GM19023 (cell line): ENCODE measurements at regions not wholly inside any gene's neighbourhood (a gene's known extent, or its start where the extent isn't known, plus 50 kb on each side); places are given as distances from the start of the nearest gene placed in this dataset.
A peak's percentile ranks its signal among the peaks of the same experiment; 100 is the strongest.

Source experiments
- ATAC-seq: cut with Tn5 transposase; IDR thresholded peaks from one replicate; pipeline ENCODE4 v1.9.1; 2021; ENCODE audit warnings: mild to moderate bottlenecking, moderate library complexity; ENCODE audit not compliant: unreplicated experiment

DNA sequence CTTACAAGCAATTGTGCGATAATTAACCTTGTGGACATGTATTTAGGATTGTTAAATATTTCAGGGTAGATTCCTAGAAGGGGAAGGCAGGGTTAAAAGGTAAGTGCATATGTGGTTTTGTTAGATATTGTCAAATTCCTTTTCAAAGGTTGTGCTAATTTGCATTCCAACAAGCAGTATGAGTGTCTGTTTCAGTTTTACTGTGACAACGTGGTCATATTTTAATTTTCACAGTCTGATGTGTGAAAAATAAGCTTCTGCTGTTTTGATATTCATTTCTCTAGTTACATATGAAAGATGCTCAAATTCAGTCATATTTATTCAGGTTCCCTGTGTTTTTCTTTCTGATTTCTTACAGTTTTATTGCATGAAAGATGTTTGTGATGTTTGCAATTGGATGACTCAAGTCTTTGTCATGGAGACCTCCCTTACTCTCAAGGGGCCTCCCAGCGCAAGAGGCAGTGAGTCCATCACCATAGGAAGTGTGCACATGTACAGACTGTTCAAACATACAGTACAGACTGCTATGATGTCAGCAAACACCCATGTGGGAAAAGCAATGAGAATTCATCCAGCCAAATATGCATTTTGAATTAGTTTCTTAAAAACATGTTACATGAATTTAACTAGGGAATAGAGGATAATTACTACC is 310.8 kb downstream of the GALR1 start:
- ATAC-seq, result peak; percentile 70

DNA sequence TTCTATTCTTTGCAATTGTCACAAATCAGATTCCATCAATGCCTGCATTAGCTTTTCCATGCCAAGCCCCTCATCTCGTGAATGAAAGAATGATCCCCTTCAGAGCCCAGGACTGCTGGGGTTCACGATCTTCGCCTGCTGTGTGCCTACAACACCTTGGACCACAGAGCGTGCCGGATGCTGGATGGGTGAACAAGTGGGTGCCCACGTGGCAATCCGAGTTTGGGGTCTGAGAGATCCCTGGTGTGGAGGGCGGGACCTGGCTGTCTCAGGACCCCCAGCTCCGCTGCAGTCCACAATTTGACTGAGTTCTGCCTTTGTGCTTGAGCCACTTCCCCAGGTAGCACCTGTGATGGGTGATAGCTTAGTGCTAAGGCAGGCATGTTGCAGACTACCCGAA is 317.0 kb downstream of the GALR1 start:
- no peak for ATAC-seq

DNA sequence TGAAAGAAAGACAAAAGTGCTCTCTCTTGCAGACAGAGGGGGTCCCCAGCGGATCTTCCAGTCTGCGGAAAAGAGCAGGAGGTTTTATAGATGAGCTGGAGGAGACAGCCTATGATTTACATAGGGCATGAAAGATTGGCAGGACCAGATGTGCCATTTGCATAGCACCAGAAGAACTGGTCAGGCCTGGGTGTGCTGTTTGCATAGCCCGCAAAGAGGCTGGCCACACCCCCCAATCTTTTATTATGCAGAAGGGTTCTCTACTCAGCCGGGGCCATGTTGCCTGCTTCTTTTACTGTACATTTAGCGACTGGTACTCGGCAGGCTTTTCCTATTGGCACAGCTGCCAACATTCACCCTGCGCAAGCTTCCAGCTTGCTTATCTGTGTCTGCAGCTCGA is 317.6 kb downstream of the GALR1 start:
- no peak for ATAC-seq

DNA sequence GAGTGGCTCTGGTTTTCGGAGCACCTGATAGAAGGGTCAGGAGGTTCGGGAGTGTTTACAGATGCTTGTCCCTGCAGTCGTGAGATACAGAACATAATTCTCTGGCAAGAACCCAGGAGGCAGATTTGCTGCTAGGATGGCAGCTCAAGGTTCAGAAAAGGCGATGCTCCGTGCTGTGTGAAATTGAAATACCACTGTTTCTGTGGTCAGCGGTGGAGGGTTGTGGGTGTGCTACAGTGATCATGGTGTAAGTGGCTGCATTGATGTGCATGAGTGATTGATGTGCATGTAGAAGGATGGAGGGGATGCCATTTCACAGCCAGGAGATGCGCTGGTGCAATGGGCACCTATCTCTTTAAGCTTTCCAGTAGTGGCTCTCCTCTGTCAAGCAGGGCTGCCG is 322.1 kb downstream of the GALR1 start:
- no peak for ATAC-seq

DNA sequence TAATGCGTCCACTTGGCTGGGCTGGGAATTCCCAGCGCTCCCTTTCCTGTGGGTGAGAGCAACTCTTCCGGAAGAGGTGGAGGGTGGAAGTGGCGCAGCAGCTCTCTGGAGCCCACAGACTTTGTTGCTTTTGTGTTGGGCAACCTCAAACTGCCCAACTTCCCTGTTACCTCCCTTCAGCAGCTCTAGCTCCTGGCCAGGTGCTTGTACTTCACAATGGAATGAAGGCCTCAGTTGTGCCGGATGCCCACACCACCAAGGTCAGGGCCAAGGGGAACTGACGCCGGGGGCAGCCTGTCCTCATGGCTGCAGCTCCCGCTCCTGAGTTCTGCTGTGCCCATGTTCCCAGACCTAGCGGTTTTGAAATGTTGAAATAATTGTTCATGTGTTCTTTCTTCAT is 322.9 kb downstream of the GALR1 start:
- no peak for ATAC-seq

DNA sequence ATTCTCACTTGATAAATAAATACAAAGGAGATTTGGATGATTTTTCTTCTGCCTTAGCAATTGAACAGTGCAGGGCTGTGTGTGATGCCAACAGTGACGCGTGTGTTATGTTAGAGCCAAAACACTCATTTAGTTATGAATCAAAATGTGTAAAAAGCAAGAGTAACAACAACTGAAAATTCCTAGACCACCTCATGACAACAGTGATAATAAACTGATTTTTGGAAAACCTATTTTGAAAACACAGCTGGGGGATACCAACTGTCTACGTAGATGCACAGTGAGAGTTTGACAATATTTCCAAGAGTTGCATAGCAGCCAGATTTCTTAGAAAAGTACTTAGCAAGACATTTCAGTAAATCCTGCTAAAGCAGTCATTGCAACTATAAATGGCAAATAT is 323.9 kb downstream of the GALR1 start:
- ATAC-seq, result no peak

DNA sequence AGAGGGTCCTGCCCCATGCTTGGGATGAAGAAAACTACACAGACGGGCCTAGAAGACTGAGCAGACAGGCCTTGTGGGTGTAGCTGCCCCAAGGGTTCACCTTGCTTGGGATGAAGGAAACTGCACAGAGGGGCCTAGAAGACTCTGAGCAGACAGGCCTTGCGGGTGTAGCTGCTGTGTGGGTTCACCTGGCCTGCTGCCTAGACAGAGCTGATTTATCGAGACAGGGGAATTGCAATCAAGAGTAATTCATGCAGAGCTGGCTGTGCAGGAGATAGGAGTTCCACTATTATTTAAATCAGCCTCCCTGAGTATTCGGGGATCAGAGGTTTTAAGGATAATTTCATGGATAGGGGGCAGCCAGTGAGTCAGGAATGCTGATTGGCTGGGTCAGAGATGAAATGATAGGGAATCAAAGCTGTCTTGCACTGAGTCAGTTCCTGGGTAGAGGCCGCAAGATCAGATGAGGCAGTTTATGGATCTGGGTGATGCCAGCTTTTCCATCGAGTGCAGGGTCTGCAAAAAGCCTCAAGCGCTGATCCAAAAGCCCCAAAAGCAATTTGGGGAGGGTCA is 341.4 kb downstream of the GALR1 start:
- no peak for ATAC-seq

DNA sequence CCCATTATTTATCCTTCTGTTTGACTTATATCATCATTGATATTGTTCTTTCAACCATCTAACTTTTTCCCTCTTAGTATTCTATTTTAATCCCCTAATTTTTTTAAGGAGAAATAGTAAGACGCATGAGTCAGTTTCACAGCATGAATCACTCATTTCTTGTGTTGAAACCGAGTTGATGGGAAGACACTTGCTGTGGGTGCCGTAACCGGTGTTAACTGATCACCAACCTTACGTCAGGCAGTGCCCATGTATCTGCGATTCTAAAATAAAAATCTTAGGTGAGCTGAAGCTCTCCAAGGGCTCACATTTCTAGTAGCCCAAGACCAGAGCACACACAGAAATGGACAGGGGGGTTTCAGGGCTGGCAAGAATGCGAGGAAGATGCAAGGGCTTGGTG is 348.1 kb downstream of the GALR1 start:
- no peak for ATAC-seq

DNA sequence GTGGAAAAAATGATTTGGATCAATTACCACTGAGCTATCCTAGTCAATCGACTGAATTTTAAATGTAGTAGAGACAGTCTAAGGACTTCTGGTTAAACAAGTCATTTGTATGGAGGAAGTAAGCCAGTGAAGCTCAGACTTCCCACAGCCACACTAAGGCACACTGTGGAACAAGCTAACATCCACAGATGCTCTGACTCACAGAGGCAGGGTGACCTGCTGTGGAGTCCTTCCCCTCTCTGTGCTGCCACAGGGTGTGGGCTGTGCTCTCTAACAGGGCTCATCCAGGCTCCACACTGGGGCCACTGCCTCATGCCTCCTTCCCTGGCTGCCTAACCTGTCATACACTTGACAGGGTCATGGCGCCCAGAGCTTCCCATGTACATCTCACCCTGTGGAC is 351.0 kb downstream of the GALR1 start:
- ATAC-seq, result no peak

DNA sequence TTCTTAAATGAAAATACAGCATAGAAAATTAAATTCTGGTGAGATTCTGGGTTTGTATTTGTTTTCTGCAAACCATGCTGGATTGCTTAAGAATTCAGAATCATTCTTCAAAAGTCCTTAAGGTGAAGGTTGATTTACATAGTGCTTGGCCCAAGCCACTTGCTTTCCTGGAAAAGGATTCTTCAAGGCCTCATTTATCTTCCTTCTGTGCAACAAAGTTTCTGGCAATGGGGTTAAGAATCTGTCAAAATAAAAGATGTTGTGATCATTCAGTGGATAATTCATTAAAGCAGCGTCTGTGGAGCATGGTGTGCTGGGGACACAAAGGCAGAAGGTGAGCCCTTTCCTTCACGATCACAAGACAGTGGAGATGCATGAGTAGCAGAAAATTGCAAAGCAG is 351.9 kb downstream of the GALR1 start:
- ATAC-seq, result no peak

DNA sequence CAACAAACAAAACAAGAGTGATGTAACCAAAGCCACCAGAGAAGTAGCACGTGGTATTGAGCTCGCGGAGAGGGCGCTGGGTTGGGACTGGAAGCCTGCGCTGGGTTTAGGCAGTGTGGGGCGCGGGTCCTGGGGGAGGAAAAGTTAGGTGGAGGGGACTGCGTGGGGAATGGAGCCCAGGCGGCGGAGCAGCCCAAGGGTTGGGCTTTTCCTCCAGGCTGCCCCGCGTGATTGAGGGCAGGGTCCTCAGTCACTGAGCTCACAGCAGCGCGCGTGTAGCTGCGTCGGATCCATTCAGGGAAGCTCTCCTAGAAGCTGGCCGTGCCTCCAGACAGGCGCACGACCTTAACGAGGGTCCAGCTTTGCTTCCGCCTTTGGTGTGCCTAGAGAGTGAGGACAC is 357.4 kb downstream of the GALR1 start:
- no peak for ATAC-seq

DNA sequence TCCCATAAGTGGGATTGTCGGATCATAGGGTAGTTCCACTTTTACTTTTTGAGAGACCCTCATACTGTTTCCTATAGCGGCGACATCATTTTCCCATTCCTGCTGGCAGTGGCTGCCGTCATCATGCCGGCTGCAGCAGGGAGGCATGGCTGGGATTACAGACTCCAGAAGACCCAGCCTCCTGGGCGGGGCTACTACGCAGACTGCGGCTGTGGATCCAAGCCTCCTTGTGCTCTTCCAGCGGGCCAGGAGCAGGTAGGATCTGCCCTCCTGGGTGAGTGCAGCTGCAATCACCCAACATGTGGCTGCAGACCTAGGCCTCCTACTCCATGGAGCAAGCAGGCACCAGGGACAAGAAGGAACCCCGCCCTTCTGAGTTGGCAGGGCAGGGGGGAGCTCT is 359.2 kb downstream of the GALR1 start:
- ATAC-seq, result no peak

DNA sequence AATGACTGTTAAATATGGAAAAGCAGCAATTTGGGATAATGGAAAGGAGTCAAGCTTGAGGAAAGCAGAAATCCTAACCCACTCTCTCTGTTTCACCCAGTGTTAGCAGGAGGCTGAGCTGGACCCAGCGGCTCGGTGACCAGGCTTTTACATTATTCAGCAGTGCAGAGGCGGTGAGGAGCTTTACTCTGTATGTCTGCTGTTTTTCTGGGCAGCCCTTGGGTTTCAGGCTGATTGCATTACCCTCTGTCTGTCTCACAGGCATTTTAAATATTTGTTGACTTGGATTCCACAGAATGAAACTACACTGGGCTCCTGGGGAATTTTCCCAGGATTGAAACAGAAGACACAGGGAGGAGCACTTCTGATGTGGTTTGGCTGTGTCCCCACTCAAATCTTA is 368.0 kb downstream of the GALR1 start:
- no peak for ATAC-seq

DNA sequence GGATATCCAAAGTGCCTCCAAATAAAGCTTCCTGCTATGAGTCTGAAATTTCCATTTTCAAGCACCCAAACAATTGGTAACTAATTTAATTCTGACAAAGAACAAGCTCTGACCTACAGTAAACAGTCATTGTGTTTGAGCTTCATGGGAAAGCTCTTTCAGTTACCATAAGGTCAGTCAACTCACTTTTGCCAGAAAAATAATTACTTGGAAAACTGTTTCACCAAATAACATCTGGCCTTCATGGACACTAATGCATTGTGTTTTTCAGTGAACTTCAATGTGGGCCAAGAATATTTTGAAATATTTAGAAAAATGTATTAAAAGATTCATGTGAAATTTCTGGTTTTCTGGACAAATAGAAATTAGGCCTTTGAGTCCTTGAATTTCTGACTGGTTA is 369.9 kb downstream of the GALR1 start:
- no peak for ATAC-seq

DNA sequence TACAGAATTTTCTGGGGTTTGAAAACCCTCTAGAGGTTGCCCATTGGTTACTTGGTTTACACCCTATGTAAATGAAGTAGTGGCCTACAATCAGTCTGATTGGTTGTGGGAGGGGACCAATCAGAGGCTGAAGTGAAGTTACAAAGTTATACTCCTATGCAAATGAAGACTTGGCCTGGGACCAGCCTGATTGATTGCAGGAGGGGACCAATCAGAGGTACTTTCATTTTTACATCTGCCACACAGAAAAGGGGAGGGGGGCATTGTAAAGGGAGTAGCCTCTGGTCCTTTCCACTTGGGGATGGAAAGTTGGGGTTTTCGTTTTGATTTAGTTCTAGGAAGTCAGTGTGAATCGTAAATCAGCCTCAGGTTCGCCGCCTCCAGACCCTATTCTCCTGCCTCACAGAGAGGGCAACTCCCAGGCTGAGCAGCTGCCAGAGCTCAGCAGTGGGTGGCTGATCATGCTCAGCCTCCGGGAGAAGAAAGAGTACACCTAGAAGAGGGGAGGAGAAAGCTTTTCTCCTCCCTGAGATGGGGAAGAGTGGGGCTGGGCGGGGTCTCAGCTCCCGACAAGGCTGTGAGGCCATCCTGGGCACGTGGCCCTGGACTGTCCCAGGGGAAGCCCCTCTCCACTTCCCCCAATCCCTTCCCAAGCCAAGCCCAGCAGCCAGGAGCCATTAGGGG is 372.5 kb downstream of the GALR1 start:
- ATAC-seq, result no peak

DNA sequence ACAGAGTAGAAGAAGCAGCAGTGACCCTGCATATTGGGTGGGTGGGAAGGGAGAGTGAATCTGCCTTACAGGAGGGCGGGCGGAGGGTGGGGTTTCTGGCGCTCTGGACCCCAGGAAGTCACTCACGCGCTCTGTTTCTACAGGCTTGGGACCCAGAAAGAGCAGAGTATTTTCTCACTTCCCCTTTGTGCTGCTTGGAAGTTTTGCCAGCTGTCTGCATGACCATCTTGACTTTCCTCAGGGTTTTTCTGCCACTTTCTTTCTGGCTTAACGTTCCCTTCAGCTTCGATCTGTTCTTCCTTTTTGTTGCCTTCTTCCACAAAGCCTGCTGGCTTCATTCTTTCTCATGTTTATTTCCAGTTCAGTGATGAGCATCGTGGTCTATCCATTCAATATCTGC is 383.1 kb downstream of the GALR1 start:
- ATAC-seq, result no peak

DNA sequence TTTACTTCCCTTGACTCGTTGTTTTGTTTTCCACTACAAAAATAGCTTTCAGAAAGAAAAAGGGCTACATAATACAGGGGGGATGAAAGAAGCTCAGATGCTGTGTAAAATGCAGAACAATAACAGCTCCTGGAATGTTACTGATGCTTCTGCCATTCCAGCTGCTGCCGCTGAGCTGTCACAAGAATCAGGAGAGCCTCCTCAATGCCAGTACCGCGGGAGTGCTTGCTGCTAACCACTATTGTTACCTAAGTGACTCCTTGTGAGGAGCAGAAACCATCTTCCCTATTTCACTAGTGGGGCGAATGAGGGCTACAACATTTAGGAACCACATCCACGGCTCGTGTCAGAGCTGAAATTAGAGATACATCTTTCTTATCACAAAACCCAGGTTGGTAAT is 384.8 kb downstream of the GALR1 start:
- no peak for ATAC-seq

DNA sequence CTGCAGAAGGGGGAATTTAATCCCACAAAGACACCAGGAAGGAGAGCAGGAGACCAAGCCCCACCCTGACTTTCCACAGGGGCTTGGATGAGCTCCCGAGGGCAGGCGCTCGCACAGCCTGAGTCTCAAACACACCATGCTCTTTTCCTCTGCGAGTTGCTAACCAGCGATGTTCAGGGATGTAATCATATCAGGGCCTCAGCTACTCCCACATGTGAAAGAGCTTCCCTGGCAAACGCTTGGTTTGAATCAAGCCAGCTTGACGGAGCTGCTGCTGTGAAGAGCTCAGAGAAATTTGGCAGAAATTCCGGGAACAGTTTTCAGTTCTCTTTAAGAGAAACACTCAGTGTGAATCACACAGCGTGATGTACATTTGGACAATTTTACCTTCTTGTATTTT is 385.8 kb downstream of the GALR1 start:
- ATAC-seq, result no peak

DNA sequence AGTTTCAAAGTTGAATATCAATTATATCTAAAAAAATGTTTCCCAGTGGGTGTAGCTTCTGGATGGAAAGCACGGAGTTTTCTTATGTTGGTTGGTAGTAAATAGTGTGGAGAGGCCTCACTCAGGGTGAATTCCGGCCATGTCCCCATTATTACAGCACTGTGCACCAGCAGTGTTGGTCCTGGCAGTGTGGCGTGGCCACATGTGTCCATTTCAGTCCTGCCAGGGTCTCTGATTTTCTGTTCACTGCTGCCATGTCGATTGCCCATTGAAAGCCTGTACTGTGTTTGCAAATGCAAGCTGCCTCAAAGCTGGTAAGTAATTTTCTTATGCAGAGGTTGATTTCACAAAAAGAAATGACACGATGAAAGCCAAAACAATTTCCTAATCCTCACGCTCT is 386.2 kb downstream of the GALR1 start:
- no peak for ATAC-seq

DNA sequence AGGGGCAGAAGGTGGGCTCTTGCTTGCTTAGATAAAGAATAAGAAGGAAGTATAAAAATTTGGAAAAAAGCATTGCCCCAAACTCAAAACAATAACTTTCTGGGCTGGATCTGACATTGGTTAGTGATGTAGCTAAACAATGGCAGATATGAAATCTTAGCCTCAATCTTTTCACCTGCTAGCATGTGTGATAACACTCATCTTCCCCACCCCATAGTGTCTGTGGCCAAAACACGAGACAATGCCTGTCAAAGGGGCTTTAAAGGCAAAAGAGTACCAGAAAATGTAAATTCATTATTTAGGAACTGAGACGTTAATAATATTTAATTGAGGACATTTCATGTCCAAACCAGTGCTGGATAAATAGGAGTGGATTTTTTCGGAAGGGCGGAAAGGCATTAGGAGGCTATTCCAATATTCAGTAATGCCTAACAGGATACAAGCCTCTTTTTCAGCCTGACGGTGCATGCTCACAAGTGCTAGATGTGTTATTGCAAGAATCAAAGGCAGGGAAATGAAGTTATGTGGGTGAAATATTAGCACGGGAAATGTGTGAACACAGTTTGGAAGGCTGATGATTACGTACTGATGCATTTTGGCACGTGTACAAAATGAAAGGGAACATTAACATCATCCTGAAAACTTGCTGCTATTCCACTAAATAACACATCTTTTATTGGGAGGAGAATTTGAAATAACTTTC is 395.7 kb downstream of the GALR1 start:
- no peak for ATAC-seq

DNA sequence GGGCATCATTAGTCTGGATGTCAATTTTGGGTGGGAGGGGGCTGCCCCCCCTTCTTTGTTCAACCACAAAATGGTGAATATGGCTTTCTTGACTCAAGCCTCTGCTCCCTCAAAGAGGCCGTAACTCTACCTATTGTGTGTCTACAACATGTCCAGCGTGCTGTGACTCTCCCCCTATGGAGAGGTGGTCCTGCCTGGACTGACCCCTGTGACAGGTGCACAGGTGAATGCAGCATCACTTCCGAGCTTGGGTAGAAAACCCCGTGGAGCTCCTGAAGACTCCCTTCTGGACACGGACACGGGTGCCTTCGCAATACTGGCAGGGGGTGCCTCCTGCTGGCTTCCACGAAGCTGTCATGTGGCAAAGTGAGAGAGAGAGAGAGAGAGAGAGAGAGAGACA is 397.8 kb downstream of the GALR1 start:
- no peak for ATAC-seq

DNA sequence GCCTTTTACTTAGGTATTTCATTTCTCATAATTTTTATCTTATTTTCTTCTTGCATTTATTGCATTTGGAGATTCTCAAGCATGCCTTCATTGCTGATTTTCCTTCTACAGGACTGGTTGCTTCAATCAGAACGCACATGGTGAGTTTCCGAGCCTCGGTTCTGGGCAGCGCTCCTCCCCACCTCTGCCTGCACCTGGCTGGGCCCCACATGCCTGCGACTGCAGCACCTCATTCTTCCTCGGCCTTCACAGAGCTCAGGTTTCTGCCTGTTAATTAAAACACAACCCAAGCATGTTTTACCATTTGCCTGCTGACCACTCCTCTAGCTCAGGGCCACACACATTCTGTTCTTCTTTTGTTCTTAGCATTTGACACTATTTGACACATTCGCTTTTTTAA is 398.8 kb downstream of the GALR1 start:
- no peak for ATAC-seq
